ENCODE measurements at regions not wholly inside any gene's neighbourhood (a gene's known extent, or its start where the extent isn't known, plus 50 kb on each side); places are given as distances from the start of the nearest gene placed in this dataset.

DNA sequence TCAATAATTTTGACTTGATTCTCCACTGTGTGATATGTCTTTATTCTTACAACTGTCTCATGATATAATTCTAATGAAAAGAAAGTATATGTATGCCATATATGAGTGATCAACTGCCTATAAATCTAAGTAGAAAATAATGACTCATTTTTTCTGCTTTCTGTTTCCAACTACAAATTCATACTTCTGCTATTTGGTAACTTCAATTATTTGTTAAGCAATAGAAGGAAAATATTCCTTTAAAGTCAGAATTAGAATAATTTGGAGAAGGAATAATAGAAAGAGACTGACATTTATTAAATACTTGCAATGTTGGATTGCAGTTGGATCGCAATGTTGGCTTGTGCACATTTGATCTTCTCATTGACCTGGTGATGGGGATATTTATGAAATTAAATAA, 204.2 kb upstream of the PACRGL start:
- intact Hi-C loops (cut with DNase I) = no loop called here
- 83 to 85% methylated on average over 1 of the region's 1 CpG for WGBS, 2 donors
- H3K4me1 ChIP-seq = no peaks in the 10 kb centered on the region

DNA sequence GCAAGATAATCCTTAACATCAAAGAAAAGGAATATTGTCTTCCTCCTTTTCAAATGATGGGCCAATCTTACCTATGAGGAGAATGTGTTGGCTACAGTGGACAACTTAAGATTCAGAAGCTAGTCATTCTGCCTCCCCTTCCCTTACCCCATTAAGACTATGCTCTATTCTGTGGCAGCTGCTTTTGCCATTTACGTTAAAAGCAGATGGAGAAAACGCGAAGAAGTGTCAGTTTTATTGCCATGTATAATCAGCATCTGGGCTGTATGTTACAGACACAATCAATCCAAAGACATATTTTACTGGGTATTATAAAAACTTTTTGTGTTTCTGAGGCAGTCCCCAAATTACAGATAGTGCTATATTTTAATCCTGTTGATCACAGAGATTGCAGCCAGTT, 196.1 kb upstream of the PACRGL start:
- no peaks in the 10 kb centered on the region for H3K9me3 ChIP-seq
- no peaks in the 10 kb centered on the region for H3K4me1 ChIP-seq
- H3K36me3 ChIP-seq = no peaks in the 10 kb centered on the region
- H3K27ac ChIP-seq = no peak overlapping the region
- TF ChIP-seq, protein P1, sequence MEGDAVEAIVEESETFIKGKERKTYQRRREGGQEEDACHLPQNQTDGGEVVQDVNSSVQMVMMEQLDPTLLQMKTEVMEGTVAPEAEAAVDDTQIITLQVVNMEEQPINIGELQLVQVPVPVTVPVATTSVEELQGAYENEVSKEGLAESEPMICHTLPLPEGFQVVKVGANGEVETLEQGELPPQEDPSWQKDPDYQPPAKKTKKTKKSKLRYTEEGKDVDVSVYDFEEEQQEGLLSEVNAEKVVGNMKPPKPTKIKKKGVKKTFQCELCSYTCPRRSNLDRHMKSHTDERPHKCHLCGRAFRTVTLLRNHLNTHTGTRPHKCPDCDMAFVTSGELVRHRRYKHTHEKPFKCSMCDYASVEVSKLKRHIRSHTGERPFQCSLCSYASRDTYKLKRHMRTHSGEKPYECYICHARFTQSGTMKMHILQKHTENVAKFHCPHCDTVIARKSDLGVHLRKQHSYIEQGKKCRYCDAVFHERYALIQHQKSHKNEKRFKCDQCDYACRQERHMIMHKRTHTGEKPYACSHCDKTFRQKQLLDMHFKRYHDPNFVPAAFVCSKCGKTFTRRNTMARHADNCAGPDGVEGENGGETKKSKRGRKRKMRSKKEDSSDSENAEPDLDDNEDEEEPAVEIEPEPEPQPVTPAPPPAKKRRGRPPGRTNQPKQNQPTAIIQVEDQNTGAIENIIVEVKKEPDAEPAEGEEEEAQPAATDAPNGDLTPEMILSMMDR (IDR thresholded peaks at IDR 0.05) = no peak
- no peak for TF ChIP-seq POLR2A (IDR thresholded peaks at IDR 0.05)
- 80 to 82% methylated on average over 3 of the region's 3 CpGs for WGBS, 2 donors
- no peak for DNase-seq
- H3K4me3 ChIP-seq = no peak overlapping the region
- H3K27me3 ChIP-seq = no peaks in the 10 kb centered on the region
- intact Hi-C loops (cut with DNase I) = no loop called here

More for the DNA sequence above, 204.2 kb upstream of the PACRGL start:
- no peak for DNase-seq
- Histone ChIP-seq H3K27me3 (no peaks in the 10 kb centered on the region), H3K9me3 (no peaks in the 10 kb centered on the region), H3K4me3 (no peak overlapping the region), H3K36me3 (no peaks in the 10 kb centered on the region), H3K27ac (no peak overlapping the region)
- TF ChIP-seq, protein P1 (IDR thresholded peaks at IDR 0.05) = no peak
- TF ChIP-seq POLR2A (IDR thresholded peaks at IDR 0.05) = no peak

DNA sequence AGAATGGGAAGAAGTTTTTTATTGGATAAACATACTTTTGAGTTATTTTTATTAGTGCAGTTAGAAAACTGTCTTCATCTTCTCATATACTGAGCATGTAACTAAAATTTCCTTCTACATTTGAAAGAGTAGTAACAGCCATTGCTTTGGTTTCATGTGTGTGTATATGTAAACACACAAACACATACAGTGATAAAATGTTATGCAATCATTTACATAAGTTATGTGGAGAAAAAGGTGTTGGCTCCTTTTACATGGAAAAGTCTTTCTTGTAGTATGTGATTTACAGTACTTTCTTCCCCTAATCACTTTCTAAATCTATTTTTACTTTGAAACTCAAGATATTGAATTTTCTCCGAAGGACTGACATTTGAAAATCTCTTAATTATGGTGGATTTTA, 194.3 kb upstream of the PACRGL start:
- intact Hi-C loops (cut with DNase I) = no loop called here
- WGBS, 2 donors = 78 to 94% methylated on average over 1 of the region's 1 CpG
- H3K36me3 ChIP-seq = no peaks in the 10 kb centered on the region
- no peak overlapping the region for H3K4me3 ChIP-seq
- H3K27me3 ChIP-seq = no peaks in the 10 kb centered on the region
- H3K9me3 ChIP-seq = no peaks in the 10 kb centered on the region
- no peak for TF ChIP-seq POLR2A (IDR thresholded peaks at IDR 0.05)
- TF ChIP-seq, protein P1 (IDR thresholded peaks at IDR 0.05) = no peak
- no peak overlapping the region for H3K27ac ChIP-seq
- no peaks in the 10 kb centered on the region for H3K4me1 ChIP-seq
- DNase-seq = no peak

DNA sequence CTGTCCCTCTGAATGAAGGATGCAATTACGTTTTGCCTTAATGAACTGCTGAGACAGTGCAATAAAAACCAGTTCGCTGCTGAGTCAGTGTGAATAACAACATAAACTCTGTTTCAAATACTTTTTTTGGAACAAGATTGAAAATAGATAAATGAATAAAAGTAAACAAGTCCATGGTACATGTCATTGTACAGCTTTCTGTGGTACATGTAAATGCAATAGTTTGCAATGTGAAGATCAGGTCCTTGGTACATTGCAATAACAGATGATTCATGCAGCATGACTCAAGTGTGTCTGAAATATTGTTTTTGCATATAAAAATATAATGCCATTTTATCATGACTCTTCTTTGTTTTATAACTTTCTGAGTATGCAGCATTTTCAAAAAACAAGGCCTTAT, 193.4 kb upstream of the PACRGL start:
- TF ChIP-seq POLR2A (IDR thresholded peaks at IDR 0.05) = no peak
- TF ChIP-seq, protein P1 (IDR thresholded peaks at IDR 0.05) = no peak
- H3K27me3 ChIP-seq = no peaks in the 10 kb centered on the region
- no peak overlapping the region for H3K4me3 ChIP-seq
- intact Hi-C loops (cut with DNase I) = no loop called here
- WGBS, 2 donors = 58 to 80% methylated on average over 2 of the region's 2 CpGs
- H3K27ac ChIP-seq = no peak overlapping the region
- DNase-seq = no peak
- no peaks in the 10 kb centered on the region for H3K9me3 ChIP-seq
- no peaks in the 10 kb centered on the region for H3K36me3 ChIP-seq
- no peaks in the 10 kb centered on the region for H3K4me1 ChIP-seq

DNA sequence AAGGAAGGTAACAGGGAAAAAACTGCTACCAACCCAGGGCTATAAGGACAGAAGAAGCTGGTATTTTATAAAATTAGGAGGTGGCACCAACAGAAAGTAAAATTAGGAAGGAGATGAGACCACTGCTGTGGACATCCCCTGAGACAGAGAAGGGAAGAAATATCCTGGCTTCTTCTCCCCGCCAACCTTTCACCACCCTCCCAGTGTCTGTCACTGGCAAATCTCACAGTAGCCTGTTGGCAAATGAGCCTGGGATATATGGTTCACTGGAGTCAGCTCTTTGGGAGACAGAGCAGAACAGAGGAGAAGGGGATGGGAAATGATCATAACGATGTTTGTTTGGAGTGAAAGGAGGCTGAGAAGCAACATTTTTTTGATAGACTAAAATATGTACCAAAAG, 190.9 kb upstream of the PACRGL start:
- no peaks in the 10 kb centered on the region for H3K36me3 ChIP-seq
- H3K27me3 ChIP-seq = no peaks in the 10 kb centered on the region
- H3K27ac ChIP-seq = no peak overlapping the region
- no peaks in the 10 kb centered on the region for H3K4me1 ChIP-seq
- H3K4me3 ChIP-seq = no peak overlapping the region
- TF ChIP-seq, protein P1 (IDR thresholded peaks at IDR 0.05) = no peak
- intact Hi-C loops (cut with DNase I) = no loop called here
- 78 to 85% methylated on average over 2 of the region's 2 CpGs for WGBS, 2 donors
- H3K9me3 ChIP-seq = no peaks in the 10 kb centered on the region
- no peak for DNase-seq
